ENCODE measurements at regions not wholly inside any gene's neighbourhood (a gene's known extent, or its start where the extent isn't known, plus 50 kb on each side); places are given as distances from the start of the nearest gene placed in this dataset.

DNA sequence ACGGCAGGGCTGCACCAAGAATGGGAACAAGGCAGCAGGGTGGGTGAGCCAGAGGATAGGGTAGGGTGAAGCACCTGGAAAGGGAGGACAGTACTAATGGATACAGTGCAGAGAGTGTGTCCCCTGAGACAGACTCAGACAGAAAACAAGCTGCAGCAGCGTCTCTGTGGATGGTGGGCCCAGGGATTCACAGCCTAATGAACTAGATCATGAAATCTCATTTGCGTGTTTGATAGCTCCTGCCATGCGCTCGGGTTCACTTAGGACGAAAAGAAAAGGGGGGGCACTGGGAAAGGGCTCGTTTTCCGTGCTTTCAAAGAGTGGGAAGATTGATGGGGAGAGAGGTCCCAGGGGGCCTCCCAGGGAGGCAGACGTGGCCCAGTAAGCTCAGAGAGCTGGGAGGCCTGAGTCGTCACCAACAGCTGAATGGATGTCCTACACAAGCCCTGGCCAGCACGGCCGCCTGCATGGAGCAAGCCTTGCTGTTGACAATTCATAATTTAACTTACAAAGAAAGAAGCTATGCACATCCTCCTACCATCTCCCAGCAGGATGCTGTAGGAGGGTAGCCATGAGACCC is 446.9 kb downstream of the BCOR start:
- Histone ChIP-seq H3K27me3 (ENCODE audit: control insufficient read depth, insufficient read depth, low read length) (peaks cover 1% of the 10 kb centered on the region), H3K36me3 (ENCODE audit: control insufficient read depth, insufficient read depth, low read length) (no peaks in the 10 kb centered on the region), H3K4me3 (ENCODE audit: low read depth, low read length) (no peak overlapping the region)
- FAIRE-seq (no peak), DNase-seq (ENCODE audit: low read depth) (no peak)
- TF ChIP-seq, protein P1, sequence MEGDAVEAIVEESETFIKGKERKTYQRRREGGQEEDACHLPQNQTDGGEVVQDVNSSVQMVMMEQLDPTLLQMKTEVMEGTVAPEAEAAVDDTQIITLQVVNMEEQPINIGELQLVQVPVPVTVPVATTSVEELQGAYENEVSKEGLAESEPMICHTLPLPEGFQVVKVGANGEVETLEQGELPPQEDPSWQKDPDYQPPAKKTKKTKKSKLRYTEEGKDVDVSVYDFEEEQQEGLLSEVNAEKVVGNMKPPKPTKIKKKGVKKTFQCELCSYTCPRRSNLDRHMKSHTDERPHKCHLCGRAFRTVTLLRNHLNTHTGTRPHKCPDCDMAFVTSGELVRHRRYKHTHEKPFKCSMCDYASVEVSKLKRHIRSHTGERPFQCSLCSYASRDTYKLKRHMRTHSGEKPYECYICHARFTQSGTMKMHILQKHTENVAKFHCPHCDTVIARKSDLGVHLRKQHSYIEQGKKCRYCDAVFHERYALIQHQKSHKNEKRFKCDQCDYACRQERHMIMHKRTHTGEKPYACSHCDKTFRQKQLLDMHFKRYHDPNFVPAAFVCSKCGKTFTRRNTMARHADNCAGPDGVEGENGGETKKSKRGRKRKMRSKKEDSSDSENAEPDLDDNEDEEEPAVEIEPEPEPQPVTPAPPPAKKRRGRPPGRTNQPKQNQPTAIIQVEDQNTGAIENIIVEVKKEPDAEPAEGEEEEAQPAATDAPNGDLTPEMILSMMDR (IDR thresholded peaks at IDR 0.05; ENCODE audit: insufficient read depth, low read length, severe bottlenecking) = no peak

DNA sequence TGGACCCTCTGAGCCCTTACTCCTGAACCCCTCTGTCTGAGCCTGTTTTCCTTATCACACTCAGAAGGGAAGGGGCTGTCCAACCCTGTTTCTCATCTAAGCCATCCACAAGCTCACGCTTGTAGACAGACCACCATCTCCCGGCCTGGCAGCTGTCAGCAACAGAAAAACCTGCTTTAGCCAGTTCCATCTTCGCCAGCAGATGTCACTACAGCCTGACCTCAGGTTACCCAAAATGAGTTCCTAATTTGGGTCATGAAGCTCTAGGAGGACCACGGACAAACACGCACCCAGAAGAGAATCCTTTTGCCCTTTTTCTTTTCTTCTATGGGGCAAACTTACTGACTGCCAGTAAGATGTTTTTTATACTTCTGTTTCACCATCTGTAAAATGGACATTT is 445.4 kb downstream of the BCOR start:
- no peak for DNase-seq (ENCODE audit: low read depth)
- H3K4me3 ChIP-seq (ENCODE audit: low read depth, low read length) = no peak overlapping the region
- TF ChIP-seq, protein P1 (IDR thresholded peaks at IDR 0.05; ENCODE audit: insufficient read depth, low read length, severe bottlenecking) = peak; percentile 50
- FAIRE-seq = no peak
- no peaks in the 10 kb centered on the region for H3K36me3 ChIP-seq (ENCODE audit: control insufficient read depth, insufficient read depth, low read length)
- H3K27me3 ChIP-seq (ENCODE audit: control insufficient read depth, insufficient read depth, low read length) = peaks cover 1% of the 10 kb centered on the region

DNA sequence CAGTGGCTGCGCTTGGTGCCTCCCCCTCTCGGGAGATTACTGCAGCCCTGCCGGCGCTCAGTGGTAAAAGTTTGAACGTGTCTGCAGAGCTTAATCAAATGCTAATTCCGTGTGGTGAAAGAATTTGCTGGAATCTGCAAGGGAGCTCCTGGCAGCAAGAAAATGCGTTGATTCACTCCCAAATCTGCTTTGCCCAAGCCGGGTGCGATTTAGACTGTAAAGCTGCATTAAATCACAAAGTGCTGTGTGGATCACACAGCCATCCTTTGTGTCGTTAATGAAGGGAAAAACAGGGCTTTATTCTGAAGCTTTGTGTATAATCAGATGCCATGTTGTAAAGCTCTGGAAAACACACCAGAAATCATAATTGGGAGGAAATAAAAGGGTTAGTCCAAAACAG is 444.1 kb downstream of the BCOR start:
- FAIRE-seq (no peak), DNase-seq (ENCODE audit: low read depth) (no peak)
- TF ChIP-seq, protein P1 (IDR thresholded peaks at IDR 0.05; ENCODE audit: insufficient read depth, low read length, severe bottlenecking) = no peak
- H3K4me3 ChIP-seq (ENCODE audit: low read depth, low read length) = no peak overlapping the region
- H3K27me3 ChIP-seq (ENCODE audit: control insufficient read depth, insufficient read depth, low read length) = peaks cover 1% of the 10 kb centered on the region
- no peaks in the 10 kb centered on the region for H3K36me3 ChIP-seq (ENCODE audit: control insufficient read depth, insufficient read depth, low read length)

DNA sequence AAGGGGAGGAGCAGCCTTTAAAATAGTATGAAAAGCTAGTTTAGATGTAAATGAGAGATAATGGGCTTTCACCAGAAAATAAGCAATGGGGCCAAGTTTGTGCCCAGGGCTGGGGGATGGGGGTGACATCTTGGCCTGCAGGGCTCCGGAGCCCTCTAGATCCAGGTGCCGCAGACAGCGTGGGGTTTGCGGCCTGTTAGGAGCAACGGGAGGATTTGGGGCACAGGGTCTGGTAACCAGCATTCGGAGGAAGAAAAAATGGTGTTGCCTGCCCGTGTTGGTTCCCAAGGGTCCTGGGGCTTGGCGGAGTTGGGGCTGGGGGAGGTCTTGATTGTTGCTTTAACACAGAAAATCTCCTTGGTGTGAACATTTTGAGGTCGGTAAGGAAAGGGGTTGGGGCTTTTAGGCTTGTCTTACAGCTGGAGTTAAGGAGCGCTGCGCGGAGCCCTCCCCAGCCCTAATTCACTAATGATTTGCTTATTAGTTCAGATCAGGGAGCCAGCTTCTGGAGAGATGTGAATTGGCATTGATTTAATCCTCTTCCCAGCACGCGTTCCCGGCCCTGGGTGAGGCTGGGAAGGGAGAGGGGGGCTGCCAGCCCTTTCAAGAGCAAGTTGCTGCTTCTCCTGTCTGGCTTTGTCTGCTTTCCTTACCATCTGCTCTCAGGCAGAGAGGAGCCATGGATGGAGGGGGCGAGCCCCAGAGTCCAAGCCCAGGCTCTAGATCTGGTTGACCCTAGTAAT is 443.4 kb downstream of the BCOR start:
- FAIRE-seq = no peak

DNA sequence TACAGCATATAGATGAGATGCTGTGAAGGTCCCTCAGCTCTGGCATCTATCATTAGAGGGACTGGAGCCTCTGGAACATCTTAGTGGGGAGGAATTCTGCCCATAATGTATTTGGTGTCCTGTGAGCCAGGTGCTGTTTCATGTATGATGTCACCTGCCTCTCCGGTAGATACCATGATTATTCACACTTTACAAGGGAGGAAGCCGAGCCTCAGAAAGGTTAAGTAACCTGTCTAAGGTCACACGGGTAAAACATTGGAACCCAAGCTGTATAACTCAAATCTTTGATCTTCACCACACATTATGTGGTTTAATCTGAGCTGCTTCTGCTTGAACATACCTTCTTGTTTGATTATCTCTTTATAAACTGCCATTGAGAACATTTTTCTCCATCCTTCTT is 442.8 kb downstream of the BCOR start:
- Histone ChIP-seq H3K4me3 (ENCODE audit: low read depth, low read length) (no peak overlapping the region), H3K27me3 (ENCODE audit: control insufficient read depth, insufficient read depth, low read length) (peaks cover 1% of the 10 kb centered on the region), H3K36me3 (ENCODE audit: control insufficient read depth, insufficient read depth, low read length) (no peaks in the 10 kb centered on the region)
- DNase-seq (ENCODE audit: low read depth) (no peak), FAIRE-seq (no peak)
- TF ChIP-seq, protein P1 (IDR thresholded peaks at IDR 0.05; ENCODE audit: insufficient read depth, low read length, severe bottlenecking) = no peak

More for the DNA sequence above, 443.4 kb downstream of the BCOR start:
- TF ChIP-seq, protein P1 (IDR thresholded peaks at IDR 0.05; ENCODE audit: insufficient read depth, low read length, severe bottlenecking) = no peak
- Histone ChIP-seq H3K4me3 (ENCODE audit: low read depth, low read length) (no peak overlapping the region), H3K36me3 (ENCODE audit: control insufficient read depth, insufficient read depth, low read length) (no peaks in the 10 kb centered on the region), H3K27me3 (ENCODE audit: control insufficient read depth, insufficient read depth, low read length) (peaks cover 1% of the 10 kb centered on the region)
- no peak for DNase-seq (ENCODE audit: low read depth)
